ENCODE measurements at regions not wholly inside any gene's neighbourhood (a gene's known extent, or its start where the extent isn't known, plus 50 kb on each side); places are given as distances from the start of the nearest gene placed in this dataset.

DNA sequence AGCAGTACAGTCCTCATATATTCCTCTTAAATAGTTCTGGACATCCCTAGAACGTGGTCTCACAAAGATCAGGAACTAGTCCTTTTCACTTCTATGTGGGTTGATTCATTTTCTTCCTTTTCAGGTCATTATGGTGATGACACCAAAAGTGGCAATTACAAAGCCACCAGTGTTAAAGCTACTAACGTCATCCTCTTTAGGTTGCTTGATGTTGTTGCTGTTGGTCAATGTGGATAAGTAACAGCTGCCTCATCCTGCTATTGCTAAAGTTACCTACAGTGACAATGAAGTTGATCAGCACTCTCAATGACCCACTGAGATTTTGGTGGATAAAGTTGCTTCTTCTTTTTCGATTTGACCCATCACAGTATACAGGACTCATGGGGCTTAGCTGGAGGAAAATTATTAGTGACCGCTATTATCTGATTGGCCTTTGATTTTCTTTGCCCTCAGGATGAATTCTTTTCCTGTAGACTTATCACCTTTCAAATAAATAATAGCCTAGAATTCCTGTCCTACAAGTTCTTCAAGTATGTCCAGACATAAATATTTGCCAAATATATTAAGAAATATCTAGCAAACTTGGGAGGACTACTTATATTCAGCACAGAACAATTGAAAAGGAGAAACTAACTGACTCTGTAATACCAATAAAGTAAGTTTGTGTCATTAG is 54.0 kb upstream of the ATP2B1 start:
- TF ChIP-seq, protein P1, sequence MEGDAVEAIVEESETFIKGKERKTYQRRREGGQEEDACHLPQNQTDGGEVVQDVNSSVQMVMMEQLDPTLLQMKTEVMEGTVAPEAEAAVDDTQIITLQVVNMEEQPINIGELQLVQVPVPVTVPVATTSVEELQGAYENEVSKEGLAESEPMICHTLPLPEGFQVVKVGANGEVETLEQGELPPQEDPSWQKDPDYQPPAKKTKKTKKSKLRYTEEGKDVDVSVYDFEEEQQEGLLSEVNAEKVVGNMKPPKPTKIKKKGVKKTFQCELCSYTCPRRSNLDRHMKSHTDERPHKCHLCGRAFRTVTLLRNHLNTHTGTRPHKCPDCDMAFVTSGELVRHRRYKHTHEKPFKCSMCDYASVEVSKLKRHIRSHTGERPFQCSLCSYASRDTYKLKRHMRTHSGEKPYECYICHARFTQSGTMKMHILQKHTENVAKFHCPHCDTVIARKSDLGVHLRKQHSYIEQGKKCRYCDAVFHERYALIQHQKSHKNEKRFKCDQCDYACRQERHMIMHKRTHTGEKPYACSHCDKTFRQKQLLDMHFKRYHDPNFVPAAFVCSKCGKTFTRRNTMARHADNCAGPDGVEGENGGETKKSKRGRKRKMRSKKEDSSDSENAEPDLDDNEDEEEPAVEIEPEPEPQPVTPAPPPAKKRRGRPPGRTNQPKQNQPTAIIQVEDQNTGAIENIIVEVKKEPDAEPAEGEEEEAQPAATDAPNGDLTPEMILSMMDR (IDR thresholded peaks at IDR 0.05), result no peak
- no peak for TF ChIP-seq POLR2A (IDR thresholded peaks at IDR 0.05)
